Urinary bladder (tissue), 3 donors: ENCODE measurements at regions not wholly inside any gene's neighbourhood (a gene's known extent, or its start where the extent isn't known, plus 50 kb on each side); places are given as distances from the start of the nearest gene placed in this dataset.

Source experiments
- DNase-seq: peaks from one replicate; pipeline ENCODE4 v3.0.0-alpha.2; 2015; ENCODE audit errors: extremely low spot score
- H3K27ac ChIP-seq: one replicate; pipeline ENCODE4 v1.5.1; 2013; ENCODE audit warnings: low read depth, mild to moderate bottlenecking, moderate library complexity
- H3K36me3 ChIP-seq: one replicate; pipeline ENCODE4 v1.6.1; 2013; ENCODE audit warnings: mild to moderate bottlenecking, moderate library complexity; ENCODE audit not compliant: insufficient read depth
- H3K4me1 ChIP-seq: one replicate; pipeline ENCODE4 v1.6.1; 2013; ENCODE audit warnings: mild to moderate bottlenecking, moderate library complexity; ENCODE audit not compliant: insufficient read depth
- H3K4me3 ChIP-seq: one replicate; pipeline ENCODE4 v1.5.1; 2013; ENCODE audit warnings: low read depth, low read length
- WGBS: extraction: QIAGEN DNeasy Blood & Tissue Kit; methylation state at CpG from one replicate; pipeline ENCODE4 v1.1.7; 2013; 5-methylcytosine and 5-hydroxymethylcytosine counted together
- donor health status: healthy with polysubstance abuse.
- donor health status: healthy.

DNA sequence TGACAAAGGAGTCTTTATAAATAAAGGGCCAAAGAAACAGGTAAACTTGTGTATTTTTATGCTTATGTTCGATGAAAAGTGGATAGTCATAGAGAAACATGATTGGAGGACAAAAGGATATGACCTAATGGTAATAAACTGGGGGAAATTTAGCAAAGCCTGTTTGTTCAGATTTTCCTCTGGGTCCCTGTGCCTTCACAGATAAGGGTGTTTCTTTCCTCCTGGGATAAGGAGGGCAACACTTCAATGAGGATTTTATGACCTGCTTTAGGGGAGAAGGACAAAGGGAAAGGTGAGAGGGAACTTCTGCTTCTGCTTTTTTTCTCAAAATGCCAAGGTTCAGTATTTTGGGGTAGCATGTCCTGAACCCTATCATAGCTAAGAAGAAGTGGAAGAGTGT, 531.3 kb upstream of the ALCAM start:
- Histone ChIP-seq H3K4me3 (no peak overlapping the region), H3K36me3 (no peaks in the 10 kb centered on the region), H3K4me1 (no peaks in the 10 kb centered on the region), H3K27ac (no peak overlapping the region)
- DNase-seq: no peak
- WGBS: 84% methylated on average over 1 of the region's 1 CpG

DNA sequence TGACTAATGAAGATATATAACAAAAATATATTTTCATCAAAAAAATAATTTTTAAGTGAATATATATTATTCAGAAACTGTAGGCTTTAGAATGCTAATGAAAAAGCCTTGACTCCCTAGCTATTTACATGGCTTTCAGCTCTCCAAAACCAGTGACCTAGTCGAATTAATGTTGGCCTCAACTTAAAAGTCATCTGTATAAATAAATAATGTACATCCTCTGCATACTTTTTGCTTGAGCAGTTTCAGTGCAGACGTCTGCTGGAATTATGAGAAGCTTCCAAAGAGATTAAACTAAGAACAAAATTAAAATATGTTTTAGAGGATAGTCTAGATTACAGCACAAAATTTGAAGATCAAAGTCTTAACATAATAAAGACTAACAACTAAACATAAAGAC, 520.4 kb upstream of the ALCAM start:
- Histone ChIP-seq H3K4me3 (no peak overlapping the region), H3K4me1 (no peaks in the 10 kb centered on the region), H3K27ac (no peak overlapping the region), H3K36me3 (no peaks in the 10 kb centered on the region)
- DNase-seq: no peak
- WGBS: 14% methylated on average over 2 of the region's 2 CpGs

DNA sequence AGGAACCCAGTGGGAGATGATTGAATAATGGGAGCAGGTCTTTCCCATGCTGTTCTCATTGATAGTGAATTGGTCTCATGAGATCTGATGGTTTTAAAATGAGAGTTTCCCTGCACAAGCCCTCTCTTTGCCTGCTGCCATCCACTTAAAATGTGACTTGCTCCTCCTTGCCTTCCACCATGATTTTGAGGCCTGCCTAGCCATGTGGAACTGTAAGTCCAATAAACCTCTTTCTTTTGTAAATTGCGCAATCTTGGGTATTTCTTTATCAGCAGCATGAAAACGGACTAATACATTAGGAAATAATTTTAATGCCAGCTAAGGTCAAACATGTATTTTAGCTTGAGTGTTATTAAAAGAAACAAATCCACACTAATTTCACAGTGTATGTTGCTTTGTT, 517.6 kb upstream of the ALCAM start:
- Histone ChIP-seq H3K36me3 (no peaks in the 10 kb centered on the region), H3K4me1 (no peaks in the 10 kb centered on the region), H3K4me3 (no peak overlapping the region), H3K27ac (no peak overlapping the region)
- WGBS: 83% methylated on average over 2 of the region's 2 CpGs
- no peak for DNase-seq

DNA sequence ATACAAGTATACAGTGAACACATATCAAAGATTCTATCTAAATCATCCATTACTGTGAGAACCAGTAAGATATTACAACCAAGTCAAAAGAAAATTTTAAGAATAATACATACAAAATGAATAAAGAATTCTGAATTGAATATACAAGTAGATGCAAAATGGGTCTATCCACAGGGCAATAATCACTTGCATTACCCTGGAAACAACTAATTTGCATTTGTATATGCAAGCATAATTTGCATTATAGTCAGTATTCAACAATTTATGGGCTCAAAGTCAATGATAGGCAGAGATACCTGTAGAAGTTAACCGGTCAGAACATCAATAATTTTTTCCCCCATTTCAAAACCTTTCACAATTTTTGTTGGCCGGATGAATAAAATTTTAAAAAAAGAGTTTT, 512.2 kb upstream of the ALCAM start:
- DNase-seq: no peak
- no peak overlapping the region for H3K4me3 ChIP-seq
- no peaks in the 10 kb centered on the region for H3K36me3 ChIP-seq
- H3K27ac ChIP-seq: no peak overlapping the region
- H3K4me1 ChIP-seq: no peaks in the 10 kb centered on the region
- WGBS: 89% methylated on average over 2 of the region's 2 CpGs

DNA sequence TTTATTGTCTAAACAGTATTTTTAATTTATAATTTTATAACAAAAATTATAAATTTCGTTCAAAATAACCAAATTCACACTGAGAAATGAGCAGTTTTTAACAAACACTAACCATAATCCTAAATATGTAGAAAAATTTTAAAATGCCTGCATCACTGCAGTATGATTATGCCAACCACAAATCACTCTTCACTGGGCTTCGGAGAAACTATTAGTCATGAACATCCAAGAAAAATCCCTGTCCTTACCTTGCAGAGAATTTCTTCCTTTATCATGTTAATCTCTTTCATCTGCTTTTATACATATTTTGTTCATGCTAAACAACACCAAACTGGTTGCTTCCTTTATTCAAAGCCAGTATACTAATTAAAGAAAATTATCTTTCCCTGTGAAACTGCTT, 511.0 kb upstream of the ALCAM start:
- WGBS: 69% methylated on average over 2 of the region's 2 CpGs
- Histone ChIP-seq H3K36me3 (no peaks in the 10 kb centered on the region), H3K4me3 (no peak overlapping the region), H3K4me1 (no peaks in the 10 kb centered on the region), H3K27ac (no peak overlapping the region)
- no peak for DNase-seq

DNA sequence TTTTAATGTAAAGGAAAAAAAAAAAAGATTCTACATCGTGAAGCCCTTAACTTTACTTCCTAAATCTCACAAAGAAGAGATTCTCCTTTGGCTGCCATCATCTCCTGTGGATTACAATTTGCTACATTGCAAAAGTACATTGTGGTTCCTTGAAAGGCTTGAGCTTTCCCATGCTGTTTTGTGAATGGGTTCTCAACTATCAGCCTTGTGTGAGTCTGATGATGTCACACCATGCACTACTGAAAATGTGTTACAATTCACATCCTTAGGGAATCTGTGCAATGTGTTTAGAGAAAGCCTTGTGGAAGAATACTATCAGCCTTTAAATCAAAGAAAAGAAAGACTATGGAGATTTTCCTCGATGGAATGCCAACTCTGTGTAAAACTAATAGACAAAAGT, 510.0 kb upstream of the ALCAM start:
- Histone ChIP-seq H3K4me3 (no peak overlapping the region), H3K4me1 (no peaks in the 10 kb centered on the region), H3K27ac (no peak overlapping the region), H3K36me3 (no peaks in the 10 kb centered on the region)
- DNase-seq: no peak
- WGBS: 52% methylated on average over 2 of the region's 2 CpGs

DNA sequence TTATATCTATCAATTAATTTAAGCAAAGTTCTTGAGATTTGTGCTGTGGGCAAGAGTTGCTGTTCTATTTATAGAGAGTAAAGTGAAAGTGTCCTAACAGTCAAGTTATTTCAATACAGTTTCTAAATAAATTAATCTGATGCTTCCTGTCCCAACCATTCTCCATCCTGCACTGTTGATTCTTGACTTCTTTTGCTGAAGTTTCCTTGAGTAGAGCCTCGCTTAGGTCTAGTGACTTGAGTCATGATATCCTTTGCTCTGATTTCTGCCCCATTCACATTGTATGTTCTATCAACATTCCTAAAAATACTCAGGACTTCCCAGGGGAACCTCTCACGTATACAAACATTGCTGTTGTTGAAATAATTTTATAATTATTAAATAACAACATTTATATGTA, 498.4 kb upstream of the ALCAM start:
- Histone ChIP-seq H3K27ac (no peak overlapping the region), H3K4me1 (no peaks in the 10 kb centered on the region), H3K36me3 (no peaks in the 10 kb centered on the region), H3K4me3 (no peak overlapping the region)
- 83% methylated on average over 2 of the region's 2 CpGs for WGBS
- DNase-seq: no peak

DNA sequence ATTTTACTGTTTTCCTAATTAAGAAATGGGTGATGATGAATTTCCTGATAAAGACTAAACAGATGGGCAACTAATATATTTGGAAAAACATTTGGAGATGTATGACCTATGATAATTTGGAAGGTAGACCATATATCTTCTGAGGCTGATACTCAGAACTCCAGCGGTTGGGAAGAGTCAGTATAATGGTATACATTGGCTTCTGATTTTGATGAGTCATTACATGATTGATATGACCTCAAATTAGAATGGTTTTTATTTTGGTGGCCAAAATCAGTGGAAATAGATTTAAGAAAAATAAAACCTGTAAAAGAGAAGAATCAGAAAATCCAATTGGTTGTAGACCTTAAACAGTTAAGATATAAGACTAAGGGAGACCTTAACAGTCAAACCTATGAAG, 496.4 kb upstream of the ALCAM start:
- H3K4me3 ChIP-seq: no peak overlapping the region
- H3K27ac ChIP-seq: no peak overlapping the region
- DNase-seq: no peak
- no peaks in the 10 kb centered on the region for H3K4me1 ChIP-seq
- no peaks in the 10 kb centered on the region for H3K36me3 ChIP-seq
- WGBS: 98% methylated on average over 1 of the region's 1 CpG

DNA sequence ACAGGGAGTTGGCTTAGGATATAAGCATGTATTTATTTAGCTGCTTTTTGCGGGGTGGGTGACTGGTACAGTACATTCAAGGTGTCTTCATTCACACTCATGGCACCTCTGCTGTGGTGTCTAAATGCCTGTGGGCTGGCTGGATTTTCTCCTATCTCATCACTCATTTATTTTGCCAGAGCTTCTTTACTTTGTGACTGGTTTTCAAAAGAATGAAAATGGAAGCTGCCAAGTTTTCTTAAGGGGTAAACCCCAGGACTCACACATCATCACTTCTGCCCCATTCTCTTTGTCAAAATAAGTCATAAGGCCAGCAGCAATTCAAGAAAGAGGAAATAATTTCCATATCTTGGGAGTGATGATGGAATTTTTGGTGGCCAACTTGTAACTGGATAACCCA, 493.4 kb upstream of the ALCAM start:
- Histone ChIP-seq H3K27ac (no peak overlapping the region), H3K4me3 (no peak overlapping the region), H3K36me3 (no peaks in the 10 kb centered on the region), H3K4me1 (no peaks in the 10 kb centered on the region)
- DNase-seq: no peak
- WGBS: 96% methylated on average over 1 of the region's 1 CpG

DNA sequence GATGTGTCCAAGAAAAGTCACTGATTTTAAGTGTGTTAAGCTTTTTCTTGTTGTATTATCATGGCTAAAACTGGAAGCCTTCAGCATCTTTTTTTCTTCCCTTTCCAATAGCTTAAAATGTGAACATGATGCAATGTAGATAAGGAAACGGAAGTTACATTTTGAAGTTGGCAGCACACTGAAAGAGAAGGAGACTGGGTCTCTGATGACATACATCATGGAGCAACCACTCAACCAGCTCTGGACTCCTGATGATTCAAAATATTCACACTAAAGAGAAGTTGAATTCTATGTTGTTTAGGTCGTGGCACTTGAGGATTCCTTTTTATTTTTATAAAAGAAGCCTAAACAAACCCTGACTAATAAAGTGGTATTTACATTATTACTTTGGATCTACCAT, 488.3 kb upstream of the ALCAM start:
- DNase-seq: no peak
- H3K36me3 ChIP-seq: no peaks in the 10 kb centered on the region
- no peak overlapping the region for H3K27ac ChIP-seq
- H3K4me3 ChIP-seq: no peak overlapping the region
- 58% methylated on average over 2 of the region's 2 CpGs for WGBS
- no peaks in the 10 kb centered on the region for H3K4me1 ChIP-seq

DNA sequence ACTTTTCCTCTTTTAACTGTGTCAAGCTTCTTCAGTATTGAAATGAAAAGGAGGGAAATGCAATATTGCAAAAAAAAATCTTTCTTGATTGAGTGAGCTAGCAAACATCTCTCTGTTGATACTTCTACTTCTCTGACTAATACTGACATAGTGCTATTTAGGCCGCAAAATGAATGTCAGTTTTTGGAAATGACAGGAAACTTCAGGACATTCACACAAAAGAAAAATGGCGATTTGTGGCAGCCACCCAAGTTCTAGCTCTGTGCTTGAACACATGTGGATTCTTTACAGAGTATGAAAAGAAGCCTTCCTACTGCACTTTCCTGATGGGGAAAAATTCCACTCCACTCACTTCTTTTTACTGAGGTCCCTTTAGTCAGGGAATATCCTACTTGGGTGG, 486.8 kb upstream of the ALCAM start:
- H3K36me3 ChIP-seq: no peaks in the 10 kb centered on the region
- H3K4me1 ChIP-seq: no peaks in the 10 kb centered on the region
- no peak overlapping the region for H3K27ac ChIP-seq
- no peak overlapping the region for H3K4me3 ChIP-seq
- WGBS: 90% methylated on average over 2 of the region's 2 CpGs
- no peak for DNase-seq

DNA sequence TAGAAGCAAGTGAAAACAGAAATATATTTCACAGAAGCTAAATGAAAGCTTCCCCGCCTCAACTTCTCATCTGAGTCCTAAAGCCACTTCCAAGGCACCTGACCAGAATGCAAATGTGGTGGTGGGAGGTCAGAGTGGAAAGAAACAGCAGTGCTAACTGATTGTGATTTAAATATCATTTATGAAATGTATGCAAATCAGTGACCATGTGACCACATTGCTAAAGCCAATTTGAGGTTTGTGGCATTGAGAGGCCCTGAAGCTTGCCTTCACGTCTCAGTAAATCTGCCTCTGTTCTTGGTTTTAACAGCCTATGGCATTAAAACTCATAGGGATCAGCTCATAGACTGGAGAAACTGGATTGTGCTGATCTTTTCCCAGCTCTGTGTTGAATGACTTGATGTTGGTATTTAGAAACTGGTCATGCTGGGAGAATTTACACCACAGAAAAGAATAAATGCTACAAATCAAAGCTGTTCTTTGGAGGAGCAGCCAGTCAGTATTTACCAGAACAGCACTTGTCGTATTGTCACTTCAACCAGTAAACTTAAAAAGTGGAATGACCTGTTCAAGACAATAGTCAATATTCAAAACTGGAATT, 481.4 kb upstream of the ALCAM start:
- no peak overlapping the region for H3K4me3 ChIP-seq
- no peak overlapping the region for H3K27ac ChIP-seq
- 92% methylated on average over 3 of the region's 3 CpGs for WGBS
- H3K36me3 ChIP-seq: no peaks in the 10 kb centered on the region
- DNase-seq: no peak
- H3K4me1 ChIP-seq: no peaks in the 10 kb centered on the region

DNA sequence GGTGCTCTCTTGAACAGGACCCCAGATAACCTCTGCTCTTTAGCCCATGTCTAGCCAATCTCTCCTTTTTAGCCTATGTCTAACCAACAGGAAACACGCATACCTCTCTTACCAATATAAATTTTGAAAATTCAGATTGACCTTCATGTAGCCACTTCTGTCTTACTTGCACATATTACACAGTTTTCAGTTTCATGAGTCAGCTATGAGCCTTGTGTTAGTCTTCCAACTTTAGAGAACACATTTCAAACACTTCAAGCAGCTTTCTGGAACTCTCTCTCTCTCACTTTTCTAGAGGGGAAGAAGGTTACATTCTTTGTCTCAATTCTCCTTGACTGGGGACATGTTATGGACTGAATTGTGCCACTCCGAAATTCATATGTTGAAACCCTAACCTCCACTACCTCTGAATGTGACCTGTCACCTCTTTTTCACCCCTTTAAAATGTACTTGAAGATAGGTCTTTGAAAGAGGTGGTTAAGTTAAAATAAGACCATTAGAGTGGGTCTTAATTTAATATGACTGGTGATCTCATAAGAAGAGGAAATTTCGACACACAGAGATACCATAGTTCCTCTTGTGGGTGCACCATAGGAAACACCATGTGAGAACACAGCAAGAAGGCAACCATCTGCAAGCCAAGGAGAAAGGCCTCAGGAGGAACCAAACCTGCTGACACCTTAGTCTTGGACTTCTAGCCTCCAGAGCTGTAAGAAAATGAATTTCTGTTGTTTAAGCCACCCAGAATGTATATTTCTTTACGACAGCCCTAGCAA, 480.3 kb upstream of the ALCAM start:
- WGBS: 90% methylated on average over 4 of the region's 4 CpGs
- no peaks in the 10 kb centered on the region for H3K36me3 ChIP-seq
- H3K4me3 ChIP-seq: no peak overlapping the region
- H3K27ac ChIP-seq: no peak overlapping the region
- H3K4me1 ChIP-seq: no peaks in the 10 kb centered on the region
- DNase-seq: no peak

DNA sequence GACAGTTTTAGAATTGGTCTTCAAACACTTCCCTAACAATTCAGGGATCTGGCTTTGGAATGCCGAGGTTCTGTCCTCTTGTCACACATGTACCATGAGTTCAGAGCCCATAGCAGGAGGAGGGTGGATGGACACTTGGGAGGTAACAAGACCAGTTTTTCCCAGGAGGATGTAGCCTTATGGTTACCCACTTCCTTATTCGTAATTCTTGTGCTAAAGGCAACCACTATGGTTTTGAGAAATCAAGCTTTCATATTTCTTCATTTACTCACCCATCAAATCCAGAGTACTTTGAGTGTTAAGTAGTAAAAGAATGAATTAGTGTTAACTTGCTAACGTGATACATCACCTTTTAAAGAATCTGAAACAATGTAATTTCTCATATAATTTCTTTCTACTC, 479.6 kb upstream of the ALCAM start:
- Histone ChIP-seq H3K4me1 (no peaks in the 10 kb centered on the region), H3K27ac (no peak overlapping the region), H3K36me3 (no peaks in the 10 kb centered on the region), H3K4me3 (no peak overlapping the region)
- 58% methylated on average over 3 of the region's 3 CpGs for WGBS
- DNase-seq: no peak
